IPS-18c (cell line): ENCODE measurements at regions not wholly inside any gene's neighbourhood (a gene's known extent, or its start where the extent isn't known, plus 50 kb on each side); places are given as distances from the start of the nearest gene placed in this dataset.

Experiments used
- H3K4me3 ChIP-seq: 2 replicates; pipeline ENCODE4 v1.7.0; 2013; ENCODE audit warnings: low read depth, mild to moderate bottlenecking, low read length, moderate library complexity; ENCODE audit not compliant: insufficient read depth
- H3K9me3 ChIP-seq: one replicate; pipeline ENCODE4 v1.6.1; 2013; ENCODE audit warnings: mild to moderate bottlenecking, low read length, moderate library complexity; ENCODE audit not compliant: control insufficient read depth, insufficient read depth

GRCh38 chr2:167480986-167481309, 592.7 kb downstream of the XIRP2 start:
- H3K4me3 ChIP-seq, result no peak overlapping the region
- H3K9me3 ChIP-seq, result no peaks in the 10 kb centered on the region

GRCh38 chr2:167480232-167480985, 592.1 kb downstream of the XIRP2 start:
- Histone ChIP-seq H3K4me3 (no peak overlapping the region), H3K9me3 (no peaks in the 10 kb centered on the region)

GRCh38 chr2:167478196-167478595, 589.9 kb downstream of the XIRP2 start:
- Histone ChIP-seq H3K4me3 (no peak overlapping the region), H3K9me3 (no peaks in the 10 kb centered on the region)

- Histone ChIP-seq H3K9me3 (no peaks in the 10 kb centered on the region), H3K4me3 (no peak overlapping the region)
These were observed 587.5 kb downstream of the XIRP2 start for GRCh38 chr2:167475791-167476190.

- no peak overlapping the region for H3K4me3 ChIP-seq
- no peaks in the 10 kb centered on the region for H3K9me3 ChIP-seq
These were observed 583.5 kb downstream of the XIRP2 start for GRCh38 chr2:167471734-167472133.

- Histone ChIP-seq H3K9me3 (no peaks in the 10 kb centered on the region), H3K4me3 (no peak overlapping the region)
These were observed 583.1 kb downstream of the XIRP2 start for GRCh38 chr2:167471332-167471731.

GRCh38 chr2:167462379-167462778, 574.1 kb downstream of the XIRP2 start:
- H3K4me3 ChIP-seq, result no peak overlapping the region
- no peaks in the 10 kb centered on the region for H3K9me3 ChIP-seq

- Histone ChIP-seq H3K4me3 (no peak overlapping the region), H3K9me3 (no peaks in the 10 kb centered on the region)
These were observed 565.8 kb downstream of the XIRP2 start for GRCh38 chr2:167454036-167454435.

GRCh38 chr2:167451496-167452289, 563.4 kb downstream of the XIRP2 start:
- no peak overlapping the region for H3K4me3 ChIP-seq
- H3K9me3 ChIP-seq, result no peaks in the 10 kb centered on the region

GRCh38 chr2:167450364-167450763, 562.1 kb downstream of the XIRP2 start:
- Histone ChIP-seq H3K4me3 (no peak overlapping the region), H3K9me3 (no peaks in the 10 kb centered on the region)

- no peaks in the 10 kb centered on the region for H3K9me3 ChIP-seq
- H3K4me3 ChIP-seq, result no peak overlapping the region
These were observed 552.1 kb downstream of the XIRP2 start for GRCh38 chr2:167440382-167440781.

- Histone ChIP-seq H3K9me3 (no peaks in the 10 kb centered on the region), H3K4me3 (no peak overlapping the region)
These were observed 549.9 kb downstream of the XIRP2 start for GRCh38 chr2:167438206-167438605.

- Histone ChIP-seq H3K4me3 (no peak overlapping the region), H3K9me3 (no peaks in the 10 kb centered on the region)
These were observed 543.7 kb downstream of the XIRP2 start for GRCh38 chr2:167431949-167432348.

- Histone ChIP-seq H3K4me3 (no peak overlapping the region), H3K9me3 (no peaks in the 10 kb centered on the region)
These were observed 542.2 kb downstream of the XIRP2 start for GRCh38 chr2:167430447-167430846.

- Histone ChIP-seq H3K9me3 (no peaks in the 10 kb centered on the region), H3K4me3 (no peak overlapping the region)
These were observed 536.8 kb downstream of the XIRP2 start for GRCh38 chr2:167424803-167425755.

GRCh38 chr2:167424221-167424620, 535.9 kb downstream of the XIRP2 start:
- Histone ChIP-seq H3K9me3 (no peaks in the 10 kb centered on the region), H3K4me3 (no peak overlapping the region)

- H3K4me3 ChIP-seq, result no peak overlapping the region
- H3K9me3 ChIP-seq, result no peaks in the 10 kb centered on the region
These were observed 535.5 kb downstream of the XIRP2 start for GRCh38 chr2:167423731-167424130.
